OCI-LY1 (cell line): ENCODE measurements at regions not wholly inside any gene's neighbourhood (a gene's known extent, or its start where the extent isn't known, plus 50 kb on each side); places are given as distances from the start of the nearest gene placed in this dataset.

ENCODE experiments used
- H2AFZ ChIP-seq: fragments of 200-600 bp; sonication (generic), shearing (Covaris generic); 2 replicates; pipeline ENCODE4 v1.6.0; 2014; ENCODE audit warnings: antibody characterized with exemption, mild to moderate bottlenecking, low read length
- H3F3A ChIP-seq: fragments of 200-600 bp; sonication (generic), shearing (Covaris generic); 2 replicates; pipeline ENCODE4 v1.6.0; 2014; ENCODE audit warnings: mild to moderate bottlenecking, antibody characterized with exemption, low read length, moderate library complexity; ENCODE audit not compliant: insufficient read depth
- H3K27ac ChIP-seq: fragments of 200-600 bp; sonication (generic); 2 replicates; pipeline ENCODE4 v1.5.1; 2014; ENCODE audit warnings: low read length, mixed run types, mild to moderate bottlenecking, low read depth; ENCODE audit not compliant: poor library complexity, severe bottlenecking
- H3K27me3 ChIP-seq: fragments of 200-600 bp; sonication (generic); 2 replicates; pipeline ENCODE4 v1.6.0; 2014; ENCODE audit warnings: antibody characterized with exemption, mild to moderate bottlenecking, low read length, moderate library complexity; ENCODE audit not compliant: insufficient read depth
- H3K36me3 ChIP-seq: fragments of 200-600 bp; sonication (generic); 2 replicates; pipeline ENCODE4 v1.6.1; 2014; ENCODE audit warnings: mild to moderate bottlenecking, antibody characterized with exemption, low read length, moderate library complexity, mixed read lengths; ENCODE audit not compliant: insufficient read depth
- H3K4me1 ChIP-seq: fragments of 200-600 bp; sonication (generic); 2 replicates; pipeline ENCODE4 v1.5.1; 2014; ENCODE audit warnings: mild to moderate bottlenecking, low read length, moderate library complexity; ENCODE audit not compliant: insufficient read depth, severe bottlenecking
- H3K4me2 ChIP-seq: fragments of 200-600 bp; sonication (generic), shearing (Covaris generic); 2 replicates; pipeline ENCODE4 v1.6.1; 2014; ENCODE audit warnings: low read length
- H3K4me3 ChIP-seq: fragments of 200-600 bp; sonication (generic); 2 replicates; pipeline ENCODE4 v1.5.1; 2014; ENCODE audit warnings: low read length, low read depth, mild to moderate bottlenecking, mixed read lengths; ENCODE audit not compliant: poor library complexity, severe bottlenecking
- H3K79me2 ChIP-seq: fragments of 200-600 bp; shearing (Covaris generic); 2 replicates; pipeline ENCODE4 v1.6.1; 2016; ENCODE audit warnings: mixed run types, low read length, mixed read lengths; ENCODE audit not compliant: insufficient read depth
- H3K9ac ChIP-seq: fragments of 200-600 bp; sonication (generic), shearing (Covaris generic); 2 replicates; pipeline ENCODE4 v1.6.1; 2014; ENCODE audit warnings: mild to moderate bottlenecking, low read length, mixed read lengths
- H3K9me2 ChIP-seq: fragments of 200-600 bp; sonication (generic), shearing (Covaris generic); 2 replicates; pipeline ENCODE4 v1.6.1; 2014; ENCODE audit warnings: low read depth, mild to moderate bottlenecking, low read length, mixed read lengths
- H3K9me3 ChIP-seq: fragments of 200-600 bp; shearing (Covaris generic); 2 replicates; pipeline ENCODE4 v1.6.1; 2014; ENCODE audit warnings: low read length, mixed read lengths
- H4K20me1 ChIP-seq: fragments of 200-600 bp; sonication (generic), shearing (Covaris generic); 2 replicates; pipeline ENCODE4 v1.6.0; 2016; ENCODE audit warnings: mild to moderate bottlenecking, low read length; ENCODE audit not compliant: insufficient read depth
- CTCF ChIP-seq: fragments of 200-600 bp; sonication (generic), shearing (Covaris generic); IDR thresholded peaks from 2 replicates; pipeline ENCODE4 v1.5.1; 2017; ENCODE audit warnings: mild to moderate bottlenecking, antibody characterized with exemption, low read length, moderate library complexity, mixed read lengths
- EZH2 ChIP-seq: fragments of 200-600 bp; sonication (generic), shearing (Covaris generic); IDR thresholded peaks from 2 replicates; pipeline ENCODE4 v1.8.0; 2017; ENCODE audit warnings: borderline replicate concordance, mixed run types, mild to moderate bottlenecking, antibody characterized with exemption, low read length, moderate library complexity, mixed read lengths

- H3K27ac ChIP-seq = no peak overlapping the region
- H2AFZ ChIP-seq = no peak overlapping the region
- H3K4me1 ChIP-seq = no peaks in the 10 kb centered on the region
- H3K79me2 ChIP-seq = no peaks in the 10 kb centered on the region
- H3K9me2 ChIP-seq = no peaks in the 10 kb centered on the region
- no peaks in the 10 kb centered on the region for H3K36me3 ChIP-seq
- no peak overlapping the region for H3K9ac ChIP-seq
- H3K9me3 ChIP-seq = no peaks in the 10 kb centered on the region
- H3K4me3 ChIP-seq = no peak overlapping the region
- H4K20me1 ChIP-seq = no peaks in the 10 kb centered on the region
- H3F3A ChIP-seq = no peaks in the 10 kb centered on the region
- no peak overlapping the region for H3K4me2 ChIP-seq
- no peaks in the 10 kb centered on the region for H3K27me3 ChIP-seq
- TF ChIP-seq EZH2 = no peak
- TF ChIP-seq CTCF = no peak
These were observed 93.9 kb upstream of the CDH8 start for GRCh38 chr16:62130101-62130500.

- no peak for TF ChIP-seq EZH2
- no peak for TF ChIP-seq CTCF
- Histone ChIP-seq H3K27ac (no peak overlapping the region), H3F3A (no peaks in the 10 kb centered on the region), H3K9ac (no peak overlapping the region), H3K4me2 (no peak overlapping the region), H3K79me2 (no peaks in the 10 kb centered on the region), H3K9me2 (no peaks in the 10 kb centered on the region), H2AFZ (no peak overlapping the region), H3K27me3 (no peaks in the 10 kb centered on the region), H4K20me1 (no peaks in the 10 kb centered on the region), H3K36me3 (no peaks in the 10 kb centered on the region), H3K4me1 (no peaks in the 10 kb centered on the region), H3K9me3 (no peaks in the 10 kb centered on the region), H3K4me3 (no peak overlapping the region)
These were observed 69.0 kb upstream of the CDH8 start for GRCh38 chr16:62105244-62105643.

GRCh38 chr16:62102588-62102987 lies 66.3 kb upstream of the CDH8 start:
- Histone ChIP-seq H3K36me3 (no peaks in the 10 kb centered on the region), H3K27me3 (no peaks in the 10 kb centered on the region), H4K20me1 (no peaks in the 10 kb centered on the region), H3K4me3 (no peak overlapping the region), H3K4me1 (no peaks in the 10 kb centered on the region), H3K9ac (no peak overlapping the region), H3K9me3 (no peaks in the 10 kb centered on the region), H3K9me2 (no peaks in the 10 kb centered on the region), H3F3A (no peaks in the 10 kb centered on the region), H3K79me2 (no peaks in the 10 kb centered on the region), H3K4me2 (no peak overlapping the region), H2AFZ (no peak overlapping the region), H3K27ac (no peak overlapping the region)
- TF ChIP-seq CTCF (no peak), EZH2 (no peak)
